ENCODE measurements at regions not wholly inside any gene's neighbourhood (a gene's known extent, or its start where the extent isn't known, plus 50 kb on each side); places are given as distances from the start of the nearest gene placed in this dataset.

DNA sequence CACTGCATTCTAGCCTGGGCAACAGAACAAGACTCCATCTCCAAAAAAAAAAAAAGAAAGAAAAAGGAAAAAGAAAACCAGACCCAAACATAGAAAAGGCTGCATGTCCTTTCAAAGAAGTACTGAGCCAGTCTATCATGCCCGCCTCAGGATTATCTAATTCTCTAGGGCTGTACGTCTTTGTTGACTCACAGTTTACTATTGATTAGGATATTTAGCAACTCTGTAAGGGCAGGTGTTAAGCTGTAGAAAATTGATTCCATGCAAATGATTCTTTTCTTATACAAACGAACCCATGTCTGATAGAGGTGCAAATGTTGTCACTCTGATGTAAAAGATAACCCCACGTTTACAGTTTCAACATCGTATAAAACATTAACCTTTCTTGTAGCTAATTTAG lies 209.0 kb downstream of the TTLL2 start:
- TF ChIP-seq, protein P1, sequence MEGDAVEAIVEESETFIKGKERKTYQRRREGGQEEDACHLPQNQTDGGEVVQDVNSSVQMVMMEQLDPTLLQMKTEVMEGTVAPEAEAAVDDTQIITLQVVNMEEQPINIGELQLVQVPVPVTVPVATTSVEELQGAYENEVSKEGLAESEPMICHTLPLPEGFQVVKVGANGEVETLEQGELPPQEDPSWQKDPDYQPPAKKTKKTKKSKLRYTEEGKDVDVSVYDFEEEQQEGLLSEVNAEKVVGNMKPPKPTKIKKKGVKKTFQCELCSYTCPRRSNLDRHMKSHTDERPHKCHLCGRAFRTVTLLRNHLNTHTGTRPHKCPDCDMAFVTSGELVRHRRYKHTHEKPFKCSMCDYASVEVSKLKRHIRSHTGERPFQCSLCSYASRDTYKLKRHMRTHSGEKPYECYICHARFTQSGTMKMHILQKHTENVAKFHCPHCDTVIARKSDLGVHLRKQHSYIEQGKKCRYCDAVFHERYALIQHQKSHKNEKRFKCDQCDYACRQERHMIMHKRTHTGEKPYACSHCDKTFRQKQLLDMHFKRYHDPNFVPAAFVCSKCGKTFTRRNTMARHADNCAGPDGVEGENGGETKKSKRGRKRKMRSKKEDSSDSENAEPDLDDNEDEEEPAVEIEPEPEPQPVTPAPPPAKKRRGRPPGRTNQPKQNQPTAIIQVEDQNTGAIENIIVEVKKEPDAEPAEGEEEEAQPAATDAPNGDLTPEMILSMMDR (IDR thresholded peaks at IDR 0.05): no peak
- TF ChIP-seq ZFX (IDR thresholded peaks at IDR 0.05; ENCODE audit: borderline replicate concordance): no peak
- H3K27ac ChIP-seq: no peak overlapping the region

DNA sequence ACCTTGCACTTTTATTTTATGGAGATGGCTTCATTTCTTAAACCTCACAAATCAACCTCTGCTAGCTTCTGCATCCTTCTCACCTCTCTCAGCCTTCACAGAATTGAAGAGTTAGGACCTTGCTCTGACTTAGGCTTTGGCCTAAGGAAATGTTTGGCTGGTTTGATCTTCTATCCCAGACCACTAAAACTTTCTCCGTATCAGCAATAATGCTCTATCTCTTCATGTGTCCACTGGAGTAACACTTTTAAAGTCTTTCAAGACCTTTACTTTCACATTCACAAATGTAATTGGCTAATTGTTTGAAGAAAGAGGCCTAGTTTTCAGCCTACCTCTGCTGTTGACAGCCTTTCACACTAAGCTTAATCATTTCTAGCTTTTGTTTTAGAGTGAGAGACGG lies 212.9 kb downstream of the TTLL2 start:
- no peak for TF ChIP-seq ZFX (IDR thresholded peaks at IDR 0.05; ENCODE audit: borderline replicate concordance)
- TF ChIP-seq, protein P1 (IDR thresholded peaks at IDR 0.05): no peak

DNA sequence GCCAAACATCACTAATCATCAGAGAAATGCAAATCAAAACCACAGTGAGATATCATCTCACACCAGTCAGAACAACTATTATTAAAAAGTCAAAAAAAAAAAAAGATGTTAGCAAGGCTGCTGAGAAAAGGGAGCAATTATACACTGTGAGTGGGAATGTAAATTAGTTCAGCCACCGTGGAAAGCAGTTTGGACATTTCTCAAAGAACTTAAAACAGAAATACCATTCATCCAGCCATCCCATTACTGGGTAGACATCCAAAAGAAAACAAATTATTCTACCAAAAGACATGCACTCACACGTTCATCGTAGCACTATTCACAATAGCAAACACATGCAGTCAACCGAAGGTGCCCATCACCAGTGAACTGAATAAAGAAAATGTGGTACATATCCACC lies 213.9 kb downstream of the TTLL2 start:
- TF ChIP-seq, protein P1 (IDR thresholded peaks at IDR 0.05): no peak
- no peak for TF ChIP-seq ZFX (IDR thresholded peaks at IDR 0.05; ENCODE audit: borderline replicate concordance)
- no peak overlapping the region for H3K27ac ChIP-seq

More for the DNA sequence above, 212.9 kb downstream of the TTLL2 start:
- no peak overlapping the region for H3K27ac ChIP-seq

DNA sequence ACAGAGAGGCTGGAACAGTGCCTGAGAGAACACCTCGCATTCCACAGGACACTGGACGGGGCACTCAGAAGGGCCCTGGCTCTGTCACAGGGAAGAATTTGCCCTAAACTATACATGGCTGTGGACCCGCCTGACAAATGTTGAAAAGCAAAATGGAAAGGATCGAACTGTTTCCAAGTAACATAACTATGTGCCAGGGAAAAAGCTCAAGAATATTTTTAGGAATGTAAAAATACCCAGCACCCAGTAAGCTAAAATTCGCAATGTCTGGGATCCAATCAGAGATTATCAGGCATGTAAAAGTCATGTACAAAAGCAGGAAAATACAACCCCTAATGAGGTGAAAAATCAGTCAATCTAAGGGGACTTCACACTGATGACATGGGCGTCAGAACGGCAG lies 215.9 kb downstream of the TTLL2 start:
- TF ChIP-seq ZFX (IDR thresholded peaks at IDR 0.05; ENCODE audit: borderline replicate concordance): no peak
- TF ChIP-seq, protein P1 (IDR thresholded peaks at IDR 0.05): no peak
- no peak overlapping the region for H3K27ac ChIP-seq

DNA sequence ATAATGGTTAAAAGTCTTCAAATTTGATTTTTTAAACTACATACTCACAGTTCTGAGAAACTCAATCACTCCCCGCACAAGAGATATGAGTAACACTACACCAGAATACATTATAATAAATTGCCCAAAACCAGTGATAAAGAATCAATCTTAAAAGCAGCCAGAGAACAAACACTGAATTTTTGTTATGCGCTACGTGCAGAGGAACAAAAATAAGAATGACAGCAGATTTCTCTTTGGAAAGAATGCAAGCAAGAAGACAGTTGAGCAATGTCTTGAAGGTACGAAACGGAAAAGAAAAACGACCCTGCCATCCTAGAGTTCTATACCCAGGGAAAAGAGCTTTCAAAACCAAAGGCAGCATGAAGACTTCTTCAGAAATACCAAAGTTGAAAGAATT lies 216.7 kb downstream of the TTLL2 start:
- H3K27ac ChIP-seq: no peak overlapping the region
- no peak for TF ChIP-seq ZFX (IDR thresholded peaks at IDR 0.05; ENCODE audit: borderline replicate concordance)
- TF ChIP-seq, protein P1 (IDR thresholded peaks at IDR 0.05): no peak

DNA sequence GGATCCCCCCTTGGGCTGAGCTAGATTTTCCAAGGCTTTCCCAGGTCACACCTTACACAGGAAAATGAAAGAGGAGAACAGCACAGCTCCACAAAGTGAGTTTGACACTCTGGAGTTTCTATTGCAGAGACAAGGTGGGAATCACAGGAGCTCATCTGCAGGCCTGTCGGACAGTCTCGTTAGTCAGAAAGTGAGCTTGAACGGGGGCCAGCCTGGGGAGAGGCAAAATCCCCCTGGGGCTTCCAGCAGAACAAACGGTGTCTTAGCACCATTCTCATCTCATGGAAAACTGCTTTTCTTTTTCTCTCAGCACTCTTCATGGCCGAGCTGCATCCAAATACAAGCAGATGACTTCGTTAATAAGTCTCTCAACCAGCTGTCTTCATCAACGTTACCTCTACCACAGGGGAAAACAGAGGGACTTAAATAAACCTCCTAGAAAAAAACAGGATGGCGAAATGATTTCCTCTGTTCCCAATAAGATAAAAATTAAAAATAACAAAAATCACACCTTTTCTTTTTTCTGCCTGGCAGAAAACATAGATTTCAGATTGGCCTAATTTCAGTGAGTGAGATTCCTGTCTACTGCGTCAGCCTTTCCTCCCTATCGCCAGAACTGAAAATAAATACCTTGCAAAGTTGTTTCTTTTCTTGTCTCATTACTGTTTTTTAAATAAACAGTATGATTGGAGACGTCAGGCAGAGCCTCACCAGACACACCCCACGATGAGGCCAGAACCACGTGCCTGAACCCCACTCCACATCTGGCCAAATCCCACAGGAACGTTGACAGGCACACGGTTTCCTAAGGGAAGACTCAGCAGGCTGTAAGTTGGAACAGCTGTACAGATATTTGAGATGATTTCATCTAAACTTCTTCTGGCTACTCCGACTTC lies 219.0 kb downstream of the TTLL2 start:
- TF ChIP-seq, protein P1 (IDR thresholded peaks at IDR 0.05): no peak
- no peak for TF ChIP-seq ZFX (IDR thresholded peaks at IDR 0.05; ENCODE audit: borderline replicate concordance)
- H3K27ac ChIP-seq: no peak overlapping the region

DNA sequence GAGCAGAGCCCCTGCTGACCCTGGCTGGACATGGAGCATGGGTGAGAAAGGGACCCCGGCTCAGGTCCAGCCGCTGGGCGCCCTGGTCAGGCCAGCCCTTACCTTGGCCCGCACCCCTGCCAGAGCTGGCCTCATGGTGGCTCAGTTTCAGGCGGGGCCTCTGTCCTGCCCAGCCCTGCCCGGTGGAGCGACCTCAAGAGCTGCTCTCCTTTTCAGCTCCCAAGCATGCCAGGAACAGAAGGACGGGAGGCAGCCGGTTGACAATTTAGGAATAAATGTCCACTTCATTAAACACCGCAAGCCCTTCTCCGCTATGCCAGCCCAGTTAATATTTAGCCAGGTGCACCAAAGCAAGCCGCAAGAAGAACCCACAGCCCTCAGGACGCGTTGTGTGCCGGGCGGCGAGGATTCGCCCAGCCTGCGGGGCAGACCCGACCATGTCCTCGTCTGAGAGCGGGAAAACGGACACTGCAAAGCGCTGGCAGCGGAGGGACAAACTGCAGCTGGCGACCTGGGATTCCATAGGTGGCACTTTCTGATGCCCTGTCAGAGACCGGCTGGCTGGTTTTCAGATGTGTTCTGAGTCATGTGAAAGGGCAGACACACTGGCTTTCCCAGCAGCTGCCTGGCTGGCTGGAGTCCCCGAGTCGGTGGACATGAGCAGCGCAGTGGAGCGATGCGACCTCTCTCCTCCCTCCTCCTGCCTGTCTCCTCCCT lies 221.9 kb downstream of the TTLL2 start:
- no peak overlapping the region for H3K27ac ChIP-seq
- TF ChIP-seq, protein P1 (IDR thresholded peaks at IDR 0.05): no peak
- TF ChIP-seq ZFX (IDR thresholded peaks at IDR 0.05; ENCODE audit: borderline replicate concordance): no peak
